Hepatocyte (in vitro differentiated cells): ENCODE measurements at regions not wholly inside any gene's neighbourhood (a gene's known extent, or its start where the extent isn't known, plus 50 kb on each side); places are given as distances from the start of the nearest gene placed in this dataset.

Experiments
- DNase-seq: peaks from one replicate; pipeline ENCODE4 v3.0.0-alpha.2; 2016; ENCODE audit warnings: low spot score
- H2AFZ ChIP-seq: fragments of 200-600 bp; sonication (generic); 2 replicates; pipeline ENCODE4 v1.6.0; 2016; ENCODE audit warnings: antibody characterized with exemption, mild to moderate bottlenecking
- H3K27ac ChIP-seq: fragments of 200-600 bp; sonication (generic); 2 replicates; pipeline ENCODE4 v1.5.1; 2016; ENCODE audit warnings: mild to moderate bottlenecking
- H3K27me3 ChIP-seq: fragments of 200-600 bp; sonication (generic); 2 replicates; pipeline ENCODE4 v1.6.1; 2016
- H3K36me3 ChIP-seq: fragments of 200-600 bp; sonication (generic); replicated peaks from 2 replicates; pipeline ENCODE4 v1.5.1; 2016; ENCODE audit warnings: low read depth; ENCODE audit not compliant: insufficient read depth
- H3K4me1 ChIP-seq: fragments of 200-600 bp; sonication (generic); 2 replicates; pipeline ENCODE4 v1.5.1; 2016; ENCODE audit warnings: mild to moderate bottlenecking, moderate library complexity; ENCODE audit not compliant: insufficient read depth
- H3K4me2 ChIP-seq: fragments of 200-600 bp; sonication (generic); 2 replicates; pipeline ENCODE4 v1.6.0; 2016
- H3K4me3 ChIP-seq: fragments of 200-600 bp; sonication (generic); 2 replicates; pipeline ENCODE4 v1.5.1; 2016; ENCODE audit warnings: mild to moderate bottlenecking
- H3K79me2 ChIP-seq: fragments of 200-600 bp; sonication (generic); 2 replicates; pipeline ENCODE4 v1.6.0; 2017; ENCODE audit warnings: mild to moderate bottlenecking
- H3K9me2 ChIP-seq: fragments of 200-600 bp; sonication (generic); replicated peaks from 2 replicates; pipeline ENCODE4 v1.6.0; 2017; ENCODE audit warnings: mild to moderate bottlenecking; ENCODE audit not compliant: insufficient read depth
- H3K9me3 ChIP-seq: fragments of 200-600 bp; sonication (generic); 2 replicates; pipeline ENCODE4 v1.5.1; 2016; ENCODE audit warnings: low read depth, mild to moderate bottlenecking
- H4K20me1 ChIP-seq: fragments of 200-600 bp; sonication (generic); 2 replicates; pipeline ENCODE4 v1.6.0; 2016; ENCODE audit warnings: mild to moderate bottlenecking; ENCODE audit not compliant: insufficient read depth, poor library complexity, severe bottlenecking
- EZH2 ChIP-seq: fragments of 200-600 bp; sonication (generic); IDR thresholded peaks from 2 replicates; pipeline ENCODE4 v1.6.1; 2016; ENCODE audit warnings: antibody characterized with exemption, mild to moderate bottlenecking, borderline replicate concordance
- EZH2phosphoT487 ChIP-seq: fragments of 200-600 bp; sonication (generic); IDR thresholded peaks from one replicate; pipeline ENCODE4 v1.6.1; 2018; ENCODE audit warnings: antibody characterized with exemption, mild to moderate bottlenecking, low read depth, moderate library complexity; ENCODE audit not compliant: unreplicated experiment, severe bottlenecking
- WGBS: methylation state at CpG from one replicate; pipeline ENCODE4 v1.1.6; 2016; ENCODE audit warnings: low lambda C conversion rate; ENCODE audit errors: missing lambda C conversion rate; 5-methylcytosine and 5-hydroxymethylcytosine counted together
- TF ChIP-seq, protein P1 (sequence below): fragments of 200-600 bp; sonication (generic); IDR thresholded peaks from 2 replicates; pipeline ENCODE4 v1.5.1; 2016; ENCODE audit warnings: antibody characterized with exemption, mild to moderate bottlenecking; ENCODE audit not compliant: poor library complexity

- TF ChIP-seq, protein P1, sequence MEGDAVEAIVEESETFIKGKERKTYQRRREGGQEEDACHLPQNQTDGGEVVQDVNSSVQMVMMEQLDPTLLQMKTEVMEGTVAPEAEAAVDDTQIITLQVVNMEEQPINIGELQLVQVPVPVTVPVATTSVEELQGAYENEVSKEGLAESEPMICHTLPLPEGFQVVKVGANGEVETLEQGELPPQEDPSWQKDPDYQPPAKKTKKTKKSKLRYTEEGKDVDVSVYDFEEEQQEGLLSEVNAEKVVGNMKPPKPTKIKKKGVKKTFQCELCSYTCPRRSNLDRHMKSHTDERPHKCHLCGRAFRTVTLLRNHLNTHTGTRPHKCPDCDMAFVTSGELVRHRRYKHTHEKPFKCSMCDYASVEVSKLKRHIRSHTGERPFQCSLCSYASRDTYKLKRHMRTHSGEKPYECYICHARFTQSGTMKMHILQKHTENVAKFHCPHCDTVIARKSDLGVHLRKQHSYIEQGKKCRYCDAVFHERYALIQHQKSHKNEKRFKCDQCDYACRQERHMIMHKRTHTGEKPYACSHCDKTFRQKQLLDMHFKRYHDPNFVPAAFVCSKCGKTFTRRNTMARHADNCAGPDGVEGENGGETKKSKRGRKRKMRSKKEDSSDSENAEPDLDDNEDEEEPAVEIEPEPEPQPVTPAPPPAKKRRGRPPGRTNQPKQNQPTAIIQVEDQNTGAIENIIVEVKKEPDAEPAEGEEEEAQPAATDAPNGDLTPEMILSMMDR = no peak
- no peak for TF ChIP-seq EZH2phosphoT487
- no peak for TF ChIP-seq EZH2
- no peak for DNase-seq
Observed at GRCh38 chr22:22079404-22080148, 97.0 kb upstream of the TOP3B start.

GRCh38 chr22:22078329-22078728, 95.7 kb upstream of the TOP3B start:
- Histone ChIP-seq H3K4me1 (peaks cover 18% of the 10 kb centered on the region), H3K36me3 (no peaks in the 10 kb centered on the region), H3K27me3 (peaks cover 5% of the 10 kb centered on the region), H3K4me2 (no peak overlapping the region), H3K9me2 (no peaks in the 10 kb centered on the region), H3K9me3 (no peaks in the 10 kb centered on the region), H3K27ac (no peak overlapping the region), H2AFZ (no peak overlapping the region), H4K20me1 (no peaks in the 10 kb centered on the region), H3K4me3 (no peak overlapping the region), H3K79me2 (no peaks in the 10 kb centered on the region)
- 0% methylated on average over 1 of the region's 1 CpG for whole genome bisulfite sequencing
- no peak for TF ChIP-seq EZH2
- no peak for TF ChIP-seq EZH2phosphoT487
- TF ChIP-seq, protein P1 = no peak
- no peak for DNase-seq

More at GRCh38 chr22:22079404-22080148, 97.0 kb upstream of the TOP3B start:
- Histone ChIP-seq H3K9me3 (no peaks in the 10 kb centered on the region), H3K27me3 (peaks cover 14% of the 10 kb centered on the region), H2AFZ (no peak overlapping the region), H3K36me3 (no peaks in the 10 kb centered on the region), H3K27ac (no peak overlapping the region), H3K9me2 (no peaks in the 10 kb centered on the region), H3K79me2 (no peaks in the 10 kb centered on the region), H3K4me1 (peaks cover 12% of the 10 kb centered on the region), H4K20me1 (no peaks in the 10 kb centered on the region), H3K4me3 (no peak overlapping the region), H3K4me2 (no peak overlapping the region)
- 80% methylated on average over 6 of the region's 6 CpGs for WGBS

GRCh38 chr22:22076932-22077703, 94.5 kb upstream of the TOP3B start:
- 58% methylated on average over 4 of the region's 4 CpGs for WGBS
- no peak overlapping the region for H3K4me2 ChIP-seq
- no peak overlapping the region for H3K4me3 ChIP-seq
- H3K27ac ChIP-seq = no peak overlapping the region
- no peak overlapping the region for H2AFZ ChIP-seq
- H3K36me3 ChIP-seq = no peaks in the 10 kb centered on the region
- no peak for DNase-seq
- H4K20me1 ChIP-seq = no peaks in the 10 kb centered on the region
- no peaks in the 10 kb centered on the region for H3K27me3 ChIP-seq
- TF ChIP-seq EZH2phosphoT487 = no peak
- no peak for TF ChIP-seq EZH2
- TF ChIP-seq, protein P1 = no peak
- peaks cover 18% of the 10 kb centered on the region for H3K4me1 ChIP-seq
- H3K9me3 ChIP-seq = no peaks in the 10 kb centered on the region
- no peaks in the 10 kb centered on the region for H3K9me2 ChIP-seq
- H3K79me2 ChIP-seq = no peaks in the 10 kb centered on the region
